ENCODE measurements at regions not wholly inside any gene's neighbourhood (a gene's known extent, or its start where the extent isn't known, plus 50 kb on each side); places are given as distances from the start of the nearest gene placed in this dataset.

DNA sequence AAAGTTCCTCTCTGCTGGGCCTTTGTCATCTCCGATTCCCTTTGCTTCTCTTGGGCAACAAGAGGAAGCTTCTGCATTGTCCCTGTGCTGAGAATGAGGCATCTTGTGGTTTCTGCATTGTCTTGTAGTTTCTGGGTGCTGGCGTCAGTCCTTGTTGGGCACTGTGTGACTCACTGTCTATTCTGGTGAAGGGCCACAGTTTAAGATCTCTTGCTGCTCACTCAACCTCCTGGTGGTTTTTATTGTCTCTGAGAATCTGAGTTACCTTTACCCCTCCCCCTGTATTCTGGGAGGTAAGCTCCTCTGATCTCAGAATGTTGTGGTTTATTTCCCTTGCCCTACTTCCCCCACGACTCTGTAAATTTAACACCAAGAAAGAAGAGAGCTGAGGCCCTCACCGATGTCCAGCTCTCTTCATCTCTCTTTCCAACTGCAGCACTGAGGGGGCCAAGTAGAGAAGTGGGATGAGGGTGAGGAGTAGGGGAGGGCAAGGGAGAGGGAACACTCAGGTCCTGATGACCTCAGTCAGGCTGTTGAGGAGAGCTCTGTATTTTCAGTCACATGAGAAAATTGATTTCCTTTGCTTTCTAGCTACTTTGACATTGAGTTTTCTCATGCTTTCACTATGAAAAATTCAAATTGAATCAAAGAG, 441.6 kb upstream of the PITX2 start:
- TF ChIP-seq, protein P1, sequence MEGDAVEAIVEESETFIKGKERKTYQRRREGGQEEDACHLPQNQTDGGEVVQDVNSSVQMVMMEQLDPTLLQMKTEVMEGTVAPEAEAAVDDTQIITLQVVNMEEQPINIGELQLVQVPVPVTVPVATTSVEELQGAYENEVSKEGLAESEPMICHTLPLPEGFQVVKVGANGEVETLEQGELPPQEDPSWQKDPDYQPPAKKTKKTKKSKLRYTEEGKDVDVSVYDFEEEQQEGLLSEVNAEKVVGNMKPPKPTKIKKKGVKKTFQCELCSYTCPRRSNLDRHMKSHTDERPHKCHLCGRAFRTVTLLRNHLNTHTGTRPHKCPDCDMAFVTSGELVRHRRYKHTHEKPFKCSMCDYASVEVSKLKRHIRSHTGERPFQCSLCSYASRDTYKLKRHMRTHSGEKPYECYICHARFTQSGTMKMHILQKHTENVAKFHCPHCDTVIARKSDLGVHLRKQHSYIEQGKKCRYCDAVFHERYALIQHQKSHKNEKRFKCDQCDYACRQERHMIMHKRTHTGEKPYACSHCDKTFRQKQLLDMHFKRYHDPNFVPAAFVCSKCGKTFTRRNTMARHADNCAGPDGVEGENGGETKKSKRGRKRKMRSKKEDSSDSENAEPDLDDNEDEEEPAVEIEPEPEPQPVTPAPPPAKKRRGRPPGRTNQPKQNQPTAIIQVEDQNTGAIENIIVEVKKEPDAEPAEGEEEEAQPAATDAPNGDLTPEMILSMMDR (optimal IDR thresholded peaks at IDR 0.05 in 1 of 3, IDR thresholded peaks at IDR 0.05 in 1 of 3, conservative IDR thresholded peaks at IDR 0.05 in 1 of 3; ENCODE audit: extremely low read depth in 1 of 3, insufficient read depth in 2 of 3, low read length in 3 of 3), result no peak
- no peak for TF ChIP-seq EZH2 (IDR thresholded peaks at IDR 0.05; ENCODE audit: low read length)

Measured in keratinocyte (primary cell).